Activated naive CD4-positive, alpha-beta T cell treated with anti-CD3 and anti-CD28 coated beads, Interleukin-2, amount 10 ng/mL, durations not matched to agents 7 days and 5 days (primary cell): ENCODE measurements at regions not wholly inside any gene's neighbourhood (a gene's known extent, or its start where the extent isn't known, plus 50 kb on each side); places are given as distances from the start of the nearest gene placed in this dataset.
"Not testable (repeated sequence)": the region's sequence is repeated elsewhere in the genome, so short reads cannot be mapped to it uniquely, and the experiment has no call there.

ENCODE experiments used
- CTCF ChIA-PET: fragments of 350-600 bp; sonication (Branson Sonifier 250); formaldehyde crosslinking; loops from one replicate; lab custom pipeline; 2021; ENCODE audit warnings: antibody characterized with exemption; lab: Charles Lee
- DNase-seq: peaks from one replicate; pipeline ENCODE4 v3.0.0-alpha.2; 2020
- H3K27ac Mint-ChIP-seq: one replicate; pipeline ENCODE4 v1.8.0; 2021; ENCODE audit warnings: mild to moderate bottlenecking, moderate library complexity, mixed read lengths
- H3K27me3 Mint-ChIP-seq: one replicate; pipeline ENCODE4 v1.8.0; 2021; ENCODE audit warnings: mild to moderate bottlenecking, mixed read lengths
- H3K36me3 Mint-ChIP-seq: one replicate; pipeline ENCODE4 v1.8.0; 2021; ENCODE audit warnings: mixed read lengths
- H3K4me1 Mint-ChIP-seq: one replicate; pipeline ENCODE4 v1.8.0; 2021; ENCODE audit warnings: mixed read lengths
- H3K4me3 Mint-ChIP-seq: one replicate; pipeline ENCODE4 v1.8.0; 2021; ENCODE audit warnings: mild to moderate bottlenecking, moderate library complexity, mixed read lengths
- H3K9me3 Mint-ChIP-seq: one replicate; pipeline ENCODE4 v1.8.0; 2021; ENCODE audit warnings: mixed read lengths

- DNase-seq = no peak
- Mint-ChIP-seq H3K27ac (no peak overlapping the region), H3K9me3 (peaks cover 26% of the 10 kb centered on the region), H3K36me3 (no peaks in the 10 kb centered on the region), H3K4me3 (no peak overlapping the region), H3K27me3 (no peaks in the 10 kb centered on the region), H3K4me1 (no peaks in the 10 kb centered on the region)
- CTCF ChIA-PET = no interaction called here
These were observed 308.8 kb upstream of the MGAT4C start for GRCh38 chr12:86565038-86565437.

GRCh38 chr12:86555491-86555890 is 299.3 kb upstream of the MGAT4C start:
- H3K27me3 Mint-ChIP-seq, DNase-seq, H3K36me3 Mint-ChIP-seq, H3K27ac Mint-ChIP-seq, CTCF ChIA-PET, H3K4me3 Mint-ChIP-seq, H3K4me1 Mint-ChIP-seq, H3K9me3 Mint-ChIP-seq: not testable (repeated sequence)

- Mint-ChIP-seq H3K27me3 (no peaks in the 10 kb centered on the region), H3K9me3 (no peaks in the 10 kb centered on the region), H3K27ac (no peak overlapping the region), H3K4me1 (no peaks in the 10 kb centered on the region), H3K36me3 (no peaks in the 10 kb centered on the region), H3K4me3 (no peak overlapping the region)
- CTCF ChIA-PET = no interaction called here
- DNase-seq = no peak
These were observed 295.0 kb upstream of the MGAT4C start for GRCh38 chr12:86551146-86551571.

- Mint-ChIP-seq H3K27me3 (no peaks in the 10 kb centered on the region), H3K36me3 (no peaks in the 10 kb centered on the region), H3K9me3 (no peaks in the 10 kb centered on the region), H3K4me1 (no peaks in the 10 kb centered on the region), H3K27ac (no peak overlapping the region), H3K4me3 (no peak overlapping the region)
- CTCF ChIA-PET = no interaction called here
- DNase-seq = no peak
These were observed 294.3 kb upstream of the MGAT4C start for GRCh38 chr12:86550218-86551145.

- H3K4me1 Mint-ChIP-seq = no peaks in the 10 kb centered on the region
- H3K9me3 Mint-ChIP-seq = peaks cover 4% of the 10 kb centered on the region
- no peak overlapping the region for H3K4me3 Mint-ChIP-seq
- no peak for DNase-seq
- H3K27ac Mint-ChIP-seq = no peak overlapping the region
- H3K36me3 Mint-ChIP-seq = no peaks in the 10 kb centered on the region
- CTCF ChIA-PET = no interaction called here
- no peaks in the 10 kb centered on the region for H3K27me3 Mint-ChIP-seq
These were observed 287.5 kb upstream of the MGAT4C start for GRCh38 chr12:86543716-86544115.

GRCh38 chr12:86530996-86531655 is 274.9 kb upstream of the MGAT4C start:
- peaks cover 2% of the 10 kb centered on the region for H3K9me3 Mint-ChIP-seq
- H3K4me1 Mint-ChIP-seq = no peaks in the 10 kb centered on the region
- no peaks in the 10 kb centered on the region for H3K27me3 Mint-ChIP-seq
- H3K4me3 Mint-ChIP-seq = no peak overlapping the region
- H3K27ac Mint-ChIP-seq = no peak overlapping the region
- no peak for DNase-seq
- no peaks in the 10 kb centered on the region for H3K36me3 Mint-ChIP-seq
- CTCF ChIA-PET = no interaction called here

GRCh38 chr12:86526060-86526595 is 269.9 kb upstream of the MGAT4C start:
- Mint-ChIP-seq H3K27me3 (no peaks in the 10 kb centered on the region), H3K4me3 (no peak overlapping the region), H3K9me3 (peaks cover 33% of the 10 kb centered on the region), H3K27ac (no peak overlapping the region), H3K36me3 (no peaks in the 10 kb centered on the region), H3K4me1 (no peaks in the 10 kb centered on the region)
- DNase-seq = no peak
- CTCF ChIA-PET = no interaction called here

- Mint-ChIP-seq H3K36me3 (no peaks in the 10 kb centered on the region), H3K27me3 (no peaks in the 10 kb centered on the region), H3K27ac (no peak overlapping the region), H3K4me1 (no peaks in the 10 kb centered on the region), H3K9me3 (peaks cover 33% of the 10 kb centered on the region), H3K4me3 (no peak overlapping the region)
- no peak for DNase-seq
- CTCF ChIA-PET = no interaction called here
These were observed 267.7 kb upstream of the MGAT4C start for GRCh38 chr12:86523844-86524243.

GRCh38 chr12:86521870-86522269 is 265.7 kb upstream of the MGAT4C start:
- H3K4me1 Mint-ChIP-seq = no peaks in the 10 kb centered on the region

GRCh38 chr12:86513226-86513625 is 257.0 kb upstream of the MGAT4C start:
- DNase-seq = no peak
- CTCF ChIA-PET = no interaction called here
- Mint-ChIP-seq H3K4me1 (no peaks in the 10 kb centered on the region), H3K27ac (no peak overlapping the region), H3K27me3 (no peaks in the 10 kb centered on the region), H3K4me3 (no peak overlapping the region), H3K36me3 (no peaks in the 10 kb centered on the region), H3K9me3 (peaks cover 8% of the 10 kb centered on the region)

More at GRCh38 chr12:86521870-86522269, 265.7 kb upstream of the MGAT4C start:
- CTCF ChIA-PET = no interaction called here
- DNase-seq = no peak
- H3K27ac Mint-ChIP-seq = no peak overlapping the region
- H3K9me3 Mint-ChIP-seq = peaks cover 31% of the 10 kb centered on the region
- H3K27me3 Mint-ChIP-seq = no peaks in the 10 kb centered on the region
- H3K4me3 Mint-ChIP-seq = no peak overlapping the region
- no peaks in the 10 kb centered on the region for H3K36me3 Mint-ChIP-seq

- no peak overlapping the region for H3K27ac Mint-ChIP-seq
- CTCF ChIA-PET = no interaction called here
- no peaks in the 10 kb centered on the region for H3K27me3 Mint-ChIP-seq
- H3K36me3 Mint-ChIP-seq = no peaks in the 10 kb centered on the region
- no peaks in the 10 kb centered on the region for H3K9me3 Mint-ChIP-seq
- H3K4me1 Mint-ChIP-seq = no peaks in the 10 kb centered on the region
- no peak overlapping the region for H3K4me3 Mint-ChIP-seq
- DNase-seq = no peak
These were observed 240.4 kb upstream of the MGAT4C start for GRCh38 chr12:86496595-86496994.

GRCh38 chr12:86484473-86484872 is 228.3 kb upstream of the MGAT4C start:
- H3K4me1 Mint-ChIP-seq = no peaks in the 10 kb centered on the region
- H3K36me3 Mint-ChIP-seq = no peaks in the 10 kb centered on the region
- no peak for DNase-seq
- H3K4me3 Mint-ChIP-seq = no peak overlapping the region
- no peak overlapping the region for H3K27ac Mint-ChIP-seq
- CTCF ChIA-PET = no interaction called here
- no peaks in the 10 kb centered on the region for H3K27me3 Mint-ChIP-seq
- peaks cover 9% of the 10 kb centered on the region for H3K9me3 Mint-ChIP-seq

- Mint-ChIP-seq H3K9me3 (peaks cover 7% of the 10 kb centered on the region), H3K4me1 (no peaks in the 10 kb centered on the region), H3K4me3 (no peak overlapping the region), H3K27me3 (no peaks in the 10 kb centered on the region), H3K27ac (no peak overlapping the region), H3K36me3 (no peaks in the 10 kb centered on the region)
- DNase-seq = no peak
- CTCF ChIA-PET = no interaction called here
These were observed 217.0 kb upstream of the MGAT4C start for GRCh38 chr12:86473231-86473630.

- Mint-ChIP-seq H3K27ac (no peak overlapping the region), H3K36me3 (no peaks in the 10 kb centered on the region), H3K4me1 (no peaks in the 10 kb centered on the region), H3K4me3 (no peak overlapping the region), H3K27me3 (no peaks in the 10 kb centered on the region), H3K9me3 (no peaks in the 10 kb centered on the region)
- DNase-seq = no peak
- CTCF ChIA-PET = no interaction called here
These were observed 200.6 kb upstream of the MGAT4C start for GRCh38 chr12:86456776-86457175.

- Mint-ChIP-seq H3K27me3 (no peaks in the 10 kb centered on the region), H3K27ac (no peak overlapping the region), H3K4me1 (no peaks in the 10 kb centered on the region), H3K9me3 (no peaks in the 10 kb centered on the region), H3K4me3 (no peak overlapping the region), H3K36me3 (no peaks in the 10 kb centered on the region)
- no peak for DNase-seq
- CTCF ChIA-PET = no interaction called here
These were observed 200.1 kb upstream of the MGAT4C start for GRCh38 chr12:86456241-86456640.
